ENCODE measurements at regions not wholly inside any gene's neighbourhood (a gene's known extent, or its start where the extent isn't known, plus 50 kb on each side); places are given as distances from the start of the nearest gene placed in this dataset.
"Not testable (repeated sequence)": the region's sequence is repeated elsewhere in the genome, so short reads cannot be mapped to it uniquely, and the experiment has no call there.

DNA sequence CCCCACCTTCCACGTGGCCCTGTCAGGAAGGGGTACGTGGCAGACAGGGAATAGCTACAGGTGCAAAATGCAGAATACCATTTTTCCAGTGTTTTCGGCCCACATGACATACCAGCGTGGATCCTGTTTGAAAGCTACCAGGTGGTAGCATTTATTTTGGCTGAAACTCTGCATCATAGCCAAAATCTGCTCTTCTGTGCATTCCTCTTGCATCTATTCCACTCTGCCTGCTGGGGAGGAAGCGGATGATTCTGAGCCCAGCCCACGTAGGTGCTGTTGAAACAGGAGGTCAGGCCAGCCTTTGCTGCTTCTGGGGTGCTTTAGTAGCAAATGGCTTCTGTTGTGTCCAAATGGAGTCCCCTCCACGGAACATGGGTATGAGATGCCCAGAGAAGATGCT, 670.9 kb upstream of the EEF2KMT start:
- DNase-seq (ENCODE audit: low read depth in 2 of 2): no peak

DNA sequence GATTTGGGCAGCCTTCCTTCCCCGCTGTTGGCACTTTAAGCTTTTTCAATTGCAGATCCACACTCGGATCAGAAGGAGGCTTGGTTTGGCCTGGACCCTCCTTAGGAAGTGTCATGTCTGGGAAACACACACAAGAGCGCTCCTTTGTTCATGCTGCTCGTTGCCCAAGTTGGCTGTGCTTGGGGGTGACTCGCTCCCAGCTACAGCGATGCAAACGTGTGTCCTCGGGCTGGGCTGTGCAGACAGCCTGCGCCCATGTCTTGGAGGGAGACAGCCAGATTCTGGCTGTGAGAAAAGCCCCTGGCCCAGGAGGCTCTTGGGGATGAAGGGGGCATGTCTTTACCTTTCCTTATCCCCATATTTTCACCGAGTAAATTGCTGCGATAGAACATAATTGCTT, 665.6 kb upstream of the EEF2KMT start:
- no peak for DNase-seq (ENCODE audit: low read depth in 2 of 2)

DNA sequence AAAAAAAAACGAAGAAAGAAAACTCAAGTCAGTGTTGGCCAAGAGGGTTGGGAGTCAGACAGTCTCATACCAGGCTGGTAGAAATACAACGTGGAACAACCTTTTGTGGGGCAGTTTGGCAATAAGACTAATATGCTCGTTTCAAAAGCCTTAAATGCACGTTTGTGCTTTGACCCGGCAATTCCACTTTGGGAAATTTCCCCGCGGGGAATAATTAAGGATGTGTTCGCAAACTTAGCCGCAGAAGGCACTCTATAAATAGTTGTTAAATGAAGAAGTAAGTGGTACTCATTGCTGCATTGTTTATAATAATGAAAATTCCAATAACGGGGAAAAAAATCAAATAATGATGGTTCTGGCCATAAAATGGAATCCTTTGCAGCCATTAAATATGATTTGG, 664.8 kb upstream of the EEF2KMT start:
- DNase-seq (ENCODE audit: low read depth in 2 of 2): no peak

- DNase-seq (ENCODE audit: low read depth in 2 of 2): no peak
Observed at GRCh38 chr16:5761592-5761991, 664.0 kb upstream of the EEF2KMT start.

GRCh38 chr16:5758281-5758680, 660.7 kb upstream of the EEF2KMT start:
- no peak for DNase-seq (ENCODE audit: low read depth in 2 of 2)

DNA sequence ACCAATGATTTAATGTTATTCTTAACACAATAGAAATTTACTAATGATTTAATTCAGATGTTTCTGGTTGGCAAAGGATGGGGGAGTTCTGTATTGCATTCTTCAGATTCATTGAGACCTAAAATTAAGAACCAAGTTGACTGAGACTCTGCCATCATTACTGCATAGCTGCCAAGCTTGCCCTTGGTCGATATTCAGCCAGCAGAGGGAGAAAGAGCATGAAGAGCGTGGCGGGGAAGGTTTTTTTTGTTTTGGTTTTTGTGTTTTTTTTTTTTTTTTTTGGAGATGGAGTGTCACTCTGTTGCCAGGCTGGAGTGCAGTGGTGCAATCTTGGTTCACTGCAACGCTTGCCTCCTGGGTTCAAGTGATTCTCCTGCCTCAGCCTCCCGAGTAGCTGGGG, 659.4 kb upstream of the EEF2KMT start:
- DNase-seq (ENCODE audit: low read depth in 2 of 2): no peak

DNA sequence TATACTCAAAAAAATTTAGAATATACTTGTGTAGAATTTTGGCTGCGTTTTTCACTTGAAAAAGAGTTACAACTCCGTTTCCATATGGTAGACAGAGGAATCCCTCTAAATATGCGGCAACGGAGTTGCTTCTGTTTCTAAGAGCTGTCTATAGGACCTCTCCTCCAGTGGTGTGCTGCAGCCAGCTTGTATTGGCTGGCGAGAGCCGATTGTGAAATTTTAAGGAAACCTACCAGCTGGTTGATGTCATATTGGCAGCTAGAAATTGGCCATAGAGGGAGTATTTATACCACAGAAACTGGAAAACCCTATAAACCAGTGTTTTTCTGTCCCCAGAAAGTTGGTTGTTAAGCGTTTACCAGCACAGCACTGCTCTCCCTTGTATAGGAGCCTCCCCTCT, 655.8 kb upstream of the EEF2KMT start:
- DNase-seq (ENCODE audit: low read depth in 2 of 2): no peak

- no peak for DNase-seq (ENCODE audit: low read depth in 2 of 2)
Observed at GRCh38 chr16:5751216-5751615, 653.6 kb upstream of the EEF2KMT start.

DNA sequence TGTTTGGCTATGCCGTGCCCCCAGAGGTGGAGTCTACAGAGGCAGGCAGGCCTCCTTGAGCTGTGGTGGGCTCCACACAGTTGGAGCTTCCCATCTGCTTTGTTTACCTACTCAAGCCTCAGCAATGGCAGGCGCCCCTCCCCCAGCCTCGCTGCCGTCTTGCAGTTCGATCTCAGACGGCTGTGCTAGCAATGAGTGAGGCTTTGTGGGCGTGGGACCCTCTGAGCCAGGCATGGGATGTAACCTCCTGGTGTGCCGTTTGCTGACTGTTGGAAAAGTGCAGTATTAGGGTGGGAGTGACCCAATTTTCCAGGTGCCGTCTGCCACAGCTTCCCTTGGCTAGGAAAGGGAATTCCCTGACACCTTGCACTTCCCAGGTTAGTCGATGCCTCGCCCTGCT, 652.8 kb upstream of the EEF2KMT start:
- DNase-seq (ENCODE audit: low read depth in 2 of 2): not testable (repeated sequence)

- no peak for DNase-seq (ENCODE audit: low read depth in 2 of 2)
Observed at GRCh38 chr16:5738586-5738985, 641.0 kb upstream of the EEF2KMT start.

GRCh38 chr16:5736209-5736930, 638.8 kb upstream of the EEF2KMT start:
- no peak for DNase-seq (ENCODE audit: low read depth in 2 of 2)

DNA sequence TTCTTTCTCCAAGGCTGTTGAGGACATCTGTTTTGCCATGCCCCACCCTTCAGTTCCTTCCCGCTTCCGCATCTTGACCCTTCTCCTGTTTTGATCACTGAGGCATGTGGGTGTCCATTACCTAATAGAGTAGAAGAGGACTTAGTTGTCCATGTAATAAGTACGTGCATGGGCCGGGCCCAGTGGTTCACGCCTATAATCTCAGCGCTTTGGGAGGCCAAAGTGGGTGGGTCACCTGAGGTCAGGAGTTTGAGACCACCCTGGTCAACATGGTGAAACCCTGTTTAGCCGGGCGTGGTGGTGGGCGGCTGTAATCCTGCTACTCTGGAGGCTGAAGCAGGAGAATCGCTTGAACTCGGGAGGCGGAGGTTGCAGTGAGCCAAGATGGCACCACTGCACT, 637.8 kb upstream of the EEF2KMT start:
- DNase-seq (ENCODE audit: low read depth in 2 of 2): no peak

GRCh38 chr16:5730783-5731182, 633.2 kb upstream of the EEF2KMT start:
- DNase-seq (ENCODE audit: low read depth in 2 of 2): no peak

GRCh38 chr16:5722116-5722619, 624.6 kb upstream of the EEF2KMT start:
- no peak for DNase-seq (ENCODE audit: low read depth in 2 of 2)

DNA sequence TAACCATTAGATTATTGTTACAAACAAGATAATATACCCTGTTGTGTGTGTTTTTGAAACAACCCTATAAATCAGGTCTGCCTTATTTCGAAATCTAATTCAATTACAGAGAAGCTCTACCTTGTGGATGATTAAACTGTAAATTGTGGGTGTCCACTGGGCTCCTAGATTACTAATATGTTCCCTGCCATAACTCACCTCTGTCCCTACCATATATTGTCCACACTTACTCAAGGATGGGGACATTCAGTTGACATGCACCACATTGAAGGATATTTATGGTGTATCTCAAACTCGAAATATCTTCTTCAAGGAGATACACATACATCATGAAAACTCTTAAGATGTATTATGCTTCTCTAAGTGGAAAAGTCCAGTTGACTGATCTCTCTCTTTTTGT, 617.6 kb upstream of the EEF2KMT start:
- no peak for DNase-seq (ENCODE audit: low read depth in 2 of 2)

DNA sequence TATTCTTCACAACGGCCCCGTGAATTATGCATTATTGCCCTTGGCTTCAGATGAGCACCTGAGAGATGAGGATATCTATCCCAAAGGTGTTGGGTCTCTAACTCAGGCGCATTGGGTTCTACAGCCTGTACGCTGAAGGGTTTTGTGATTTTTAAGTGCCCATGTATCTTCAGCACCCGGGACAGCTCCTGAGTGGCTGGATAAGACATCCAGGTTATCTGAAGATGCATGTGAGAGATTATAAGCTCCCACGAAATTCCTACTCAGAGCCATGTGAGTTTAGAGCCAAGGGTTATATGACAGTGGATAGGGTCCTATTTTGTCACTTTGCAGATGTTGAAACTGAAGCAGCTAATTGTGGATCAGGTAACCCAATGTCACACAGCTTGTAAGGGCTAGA, 612.3 kb upstream of the EEF2KMT start:
- DNase-seq (ENCODE audit: low read depth in 2 of 2): no peak

- no peak for DNase-seq (ENCODE audit: low read depth in 2 of 2)
Observed at GRCh38 chr16:5706211-5706610, 608.6 kb upstream of the EEF2KMT start.

DNA sequence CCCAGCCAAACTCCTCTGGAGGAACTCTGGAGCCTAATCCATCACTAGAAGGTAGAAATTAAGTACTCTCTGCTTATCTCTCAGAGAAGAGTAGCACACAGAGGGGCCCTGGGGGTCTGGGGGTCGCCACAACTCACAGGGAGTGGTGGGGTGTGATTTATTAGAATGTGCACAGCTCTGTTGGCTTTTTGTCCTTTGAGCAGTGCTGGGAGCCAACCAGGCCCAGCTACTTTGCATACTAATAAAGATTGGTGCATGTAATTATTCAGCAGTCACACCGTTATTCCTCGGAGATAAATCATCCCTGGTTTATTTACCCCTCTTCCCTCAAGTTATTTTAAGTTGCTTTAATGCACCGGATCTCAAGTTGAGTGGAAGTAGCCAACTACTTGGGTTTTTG, 606.7 kb upstream of the EEF2KMT start:
- DNase-seq (ENCODE audit: low read depth in 2 of 2): no peak

GRCh38 chr16:5693426-5693825, 595.8 kb upstream of the EEF2KMT start:
- no peak for DNase-seq (ENCODE audit: low read depth in 2 of 2)

GRCh38 chr16:5681966-5682365, 584.4 kb upstream of the EEF2KMT start:
- no peak for DNase-seq (ENCODE audit: low read depth in 2 of 2)

- DNase-seq (ENCODE audit: low read depth in 2 of 2): no peak
Observed at GRCh38 chr16:5678371-5678770, 580.8 kb upstream of the EEF2KMT start.

DNA sequence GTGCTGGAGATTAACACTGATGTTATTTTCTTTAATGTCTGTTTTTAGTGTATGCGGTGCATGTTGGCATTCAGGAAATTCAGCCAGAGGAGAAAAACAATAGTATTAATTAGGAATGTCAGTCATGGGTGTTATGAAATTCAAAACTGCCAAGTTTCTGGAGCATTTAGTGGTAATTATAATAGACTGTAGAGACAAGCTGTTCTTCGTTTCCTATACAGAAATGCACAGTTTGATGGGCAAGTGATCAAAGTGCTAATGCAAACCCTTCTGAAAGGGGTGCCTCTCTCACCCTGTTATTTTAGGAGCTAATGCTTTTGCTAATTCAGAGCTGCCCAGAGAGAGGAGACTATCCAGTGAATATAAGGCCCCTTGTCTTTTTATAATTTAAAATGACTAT, 573.8 kb upstream of the EEF2KMT start:
- DNase-seq (ENCODE audit: low read depth in 2 of 2): no peak

GRCh38 chr16:5670198-5670597, 572.6 kb upstream of the EEF2KMT start:
- no peak for DNase-seq (ENCODE audit: low read depth in 2 of 2)

- no peak for DNase-seq (ENCODE audit: low read depth in 2 of 2)
Observed at GRCh38 chr16:5668553-5668952, 571.0 kb upstream of the EEF2KMT start.
